RPMI8226 (cell line): ENCODE measurements at regions not wholly inside any gene's neighbourhood (a gene's known extent, or its start where the extent isn't known, plus 50 kb on each side); places are given as distances from the start of the nearest gene placed in this dataset.

Source experiments
- DNase-seq: peaks from one replicate; pipeline ENCODE4 v3.0.0-alpha.2; 2015

- no peak for DNase-seq
Observed at GRCh38 chr9:115629879-115630840, 512.2 kb upstream of the TNC start.

- DNase-seq, result no peak
Observed at GRCh38 chr9:115632391-115632790, 514.4 kb upstream of the TNC start.

- DNase-seq, result no peak
Observed at GRCh38 chr9:115633104-115633503, 515.1 kb upstream of the TNC start.

- no peak for DNase-seq
Observed at GRCh38 chr9:115635680-115636383, 517.8 kb upstream of the PAPPA start.

GRCh38 chr9:115636596-115636995 lies 517.0 kb upstream of the PAPPA start:
- DNase-seq, result no peak

GRCh38 chr9:115637661-115638060 lies 515.9 kb upstream of the PAPPA start:
- DNase-seq, result no peak

- DNase-seq, result no peak
Observed at GRCh38 chr9:115640887-115641286, 512.7 kb upstream of the PAPPA start.

GRCh38 chr9:115642285-115642684 lies 511.3 kb upstream of the PAPPA start:
- no peak for DNase-seq

- no peak for DNase-seq
Observed at GRCh38 chr9:115643948-115644727, 509.5 kb upstream of the PAPPA start.

- DNase-seq, result no peak
Observed at GRCh38 chr9:115649991-115650472, 503.6 kb upstream of the PAPPA start.

- DNase-seq, result no peak
Observed at GRCh38 chr9:115650768-115651167, 502.8 kb upstream of the PAPPA start.

- DNase-seq, result no peak
Observed at GRCh38 chr9:115651461-115651860, 502.1 kb upstream of the PAPPA start.

- DNase-seq, result no peak
Observed at GRCh38 chr9:115653171-115653606, 500.4 kb upstream of the PAPPA start.

GRCh38 chr9:115657695-115658094 lies 495.9 kb upstream of the PAPPA start:
- DNase-seq, result no peak

- DNase-seq, result no peak
Observed at GRCh38 chr9:115665519-115665918, 488.1 kb upstream of the PAPPA start.

- DNase-seq, result no peak
Observed at GRCh38 chr9:115668521-115668920, 485.1 kb upstream of the PAPPA start.

GRCh38 chr9:115671236-115671962 lies 482.2 kb upstream of the PAPPA start:
- DNase-seq, result no peak

- no peak for DNase-seq
Observed at GRCh38 chr9:115671963-115672305, 481.7 kb upstream of the PAPPA start.

- no peak for DNase-seq
Observed at GRCh38 chr9:115672477-115673316, 480.9 kb upstream of the PAPPA start.

- no peak for DNase-seq
Observed at GRCh38 chr9:115673599-115673998, 480.0 kb upstream of the PAPPA start.

GRCh38 chr9:115674091-115674490 lies 479.5 kb upstream of the PAPPA start:
- no peak for DNase-seq

- DNase-seq, result no peak
Observed at GRCh38 chr9:115675834-115676233, 477.8 kb upstream of the PAPPA start.
